Endodermal cell (in vitro differentiated cells): ENCODE measurements at regions not wholly inside any gene's neighbourhood (a gene's known extent, or its start where the extent isn't known, plus 50 kb on each side); places are given as distances from the start of the nearest gene placed in this dataset.

Experiments
- DNase-seq: peaks from one replicate; pipeline ENCODE4 v3.0.0-alpha.2; 2017
- H3K27ac ChIP-seq: 2 replicates; pipeline ENCODE4 v1.5.1; 2013; ENCODE audit warnings: mild to moderate bottlenecking, low read depth, low read length, moderate library complexity
- H3K27me3 ChIP-seq: 2 replicates; pipeline ENCODE4 v1.6.1; 2013; ENCODE audit warnings: mild to moderate bottlenecking, low read length, moderate library complexity; ENCODE audit not compliant: insufficient read depth, control insufficient read depth, poor library complexity, severe bottlenecking
- H3K36me3 ChIP-seq: 2 replicates; pipeline ENCODE4 v1.7.0; 2013; ENCODE audit warnings: mild to moderate bottlenecking, low read length, moderate library complexity; ENCODE audit not compliant: control insufficient read depth, insufficient read depth
- H3K4me1 ChIP-seq: one replicate; pipeline ENCODE4 v1.7.0; 2013; ENCODE audit warnings: low read length; ENCODE audit not compliant: control insufficient read depth, insufficient read depth
- H3K4me3 ChIP-seq: 2 replicates; pipeline ENCODE4 v1.5.1; 2013; ENCODE audit warnings: mild to moderate bottlenecking, low read length, moderate library complexity
- H3K9ac ChIP-seq: 2 replicates; pipeline ENCODE4 v1.6.1; 2013; ENCODE audit warnings: mild to moderate bottlenecking, low read length, moderate library complexity; ENCODE audit not compliant: poor library complexity, severe bottlenecking; ENCODE audit errors: extremely low read depth
- H3K9me3 ChIP-seq: 2 replicates; pipeline ENCODE4 v1.6.1; 2013; ENCODE audit warnings: mild to moderate bottlenecking, low read length, moderate library complexity; ENCODE audit not compliant: control insufficient read depth
- H3K27ac Mint-ChIP-seq: 2 replicates; pipeline ENCODE4 v1.8.0; 2020; ENCODE audit warnings: mixed read lengths
- H3K27me3 Mint-ChIP-seq: 2 replicates; pipeline ENCODE4 v1.8.0; 2021; ENCODE audit warnings: mild to moderate bottlenecking, mixed read lengths; ENCODE audit not compliant: insufficient read depth
- H3K36me3 Mint-ChIP-seq: 2 replicates; pipeline ENCODE4 v1.8.0; 2020; ENCODE audit warnings: low read depth, mixed read lengths
- H3K4me1 Mint-ChIP-seq: 2 replicates; pipeline ENCODE4 v1.8.0; 2020; ENCODE audit warnings: mixed read lengths
- H3K4me3 Mint-ChIP-seq: 2 replicates; pipeline ENCODE4 v1.8.0; 2020; ENCODE audit warnings: mild to moderate bottlenecking, moderate library complexity, mixed read lengths
- H3K9me3 Mint-ChIP-seq: 2 replicates; pipeline ENCODE4 v1.8.0; 2020; ENCODE audit warnings: mild to moderate bottlenecking, mixed read lengths
- WGBS, 2 experiments: methylation state at CpG; one replicate each; pipeline versions ENCODE4 v1.1.5 to v1.1.7; 2013; ENCODE audit warnings: missing lambda C conversion rate in 2 of 2, mixed read lengths in 1 of 2; ENCODE audit not compliant: insufficient coverage in 1 of 2, insufficient read length in 1 of 2; 5-methylcytosine and 5-hydroxymethylcytosine counted together
- TF ChIP-seq, protein P1 (sequence below): fragments of 200-600 bp; sonication (generic); conservative IDR thresholded peaks from 2 replicates; pipeline ENCODE4 v1.5.0; 2021; ENCODE audit warnings: antibody characterized with exemption, mild to moderate bottlenecking

- 86 to 100% methylated on average over 1 to 2 of the region's 2 CpGs for WGBS, 2 experiments
- no peak for DNase-seq
- H3K4me1 ChIP-seq = no peaks in the 10 kb centered on the region
- H3K4me3 Mint-ChIP-seq = no peak overlapping the region
- peaks cover 39% of the 10 kb centered on the region for H3K9me3 Mint-ChIP-seq
- TF ChIP-seq, protein P1, sequence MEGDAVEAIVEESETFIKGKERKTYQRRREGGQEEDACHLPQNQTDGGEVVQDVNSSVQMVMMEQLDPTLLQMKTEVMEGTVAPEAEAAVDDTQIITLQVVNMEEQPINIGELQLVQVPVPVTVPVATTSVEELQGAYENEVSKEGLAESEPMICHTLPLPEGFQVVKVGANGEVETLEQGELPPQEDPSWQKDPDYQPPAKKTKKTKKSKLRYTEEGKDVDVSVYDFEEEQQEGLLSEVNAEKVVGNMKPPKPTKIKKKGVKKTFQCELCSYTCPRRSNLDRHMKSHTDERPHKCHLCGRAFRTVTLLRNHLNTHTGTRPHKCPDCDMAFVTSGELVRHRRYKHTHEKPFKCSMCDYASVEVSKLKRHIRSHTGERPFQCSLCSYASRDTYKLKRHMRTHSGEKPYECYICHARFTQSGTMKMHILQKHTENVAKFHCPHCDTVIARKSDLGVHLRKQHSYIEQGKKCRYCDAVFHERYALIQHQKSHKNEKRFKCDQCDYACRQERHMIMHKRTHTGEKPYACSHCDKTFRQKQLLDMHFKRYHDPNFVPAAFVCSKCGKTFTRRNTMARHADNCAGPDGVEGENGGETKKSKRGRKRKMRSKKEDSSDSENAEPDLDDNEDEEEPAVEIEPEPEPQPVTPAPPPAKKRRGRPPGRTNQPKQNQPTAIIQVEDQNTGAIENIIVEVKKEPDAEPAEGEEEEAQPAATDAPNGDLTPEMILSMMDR = no peak
- peaks cover 19% of the 10 kb centered on the region for H3K27me3 ChIP-seq
- H3K9me3 ChIP-seq = peaks cover 42% of the 10 kb centered on the region
- no peaks in the 10 kb centered on the region for H3K4me1 Mint-ChIP-seq
- H3K27ac ChIP-seq = no peak overlapping the region
- no peak overlapping the region for H3K27ac Mint-ChIP-seq
- H3K4me3 ChIP-seq = no peak overlapping the region
- no peak overlapping the region for H3K9ac ChIP-seq
- no peaks in the 10 kb centered on the region for H3K36me3 Mint-ChIP-seq
- H3K27me3 Mint-ChIP-seq = peaks cover 30% of the 10 kb centered on the region
- no peaks in the 10 kb centered on the region for H3K36me3 ChIP-seq
These were observed 67.9 kb downstream of the CLRN3 start for GRCh38 chr10:127824826-127825225.

DNA sequence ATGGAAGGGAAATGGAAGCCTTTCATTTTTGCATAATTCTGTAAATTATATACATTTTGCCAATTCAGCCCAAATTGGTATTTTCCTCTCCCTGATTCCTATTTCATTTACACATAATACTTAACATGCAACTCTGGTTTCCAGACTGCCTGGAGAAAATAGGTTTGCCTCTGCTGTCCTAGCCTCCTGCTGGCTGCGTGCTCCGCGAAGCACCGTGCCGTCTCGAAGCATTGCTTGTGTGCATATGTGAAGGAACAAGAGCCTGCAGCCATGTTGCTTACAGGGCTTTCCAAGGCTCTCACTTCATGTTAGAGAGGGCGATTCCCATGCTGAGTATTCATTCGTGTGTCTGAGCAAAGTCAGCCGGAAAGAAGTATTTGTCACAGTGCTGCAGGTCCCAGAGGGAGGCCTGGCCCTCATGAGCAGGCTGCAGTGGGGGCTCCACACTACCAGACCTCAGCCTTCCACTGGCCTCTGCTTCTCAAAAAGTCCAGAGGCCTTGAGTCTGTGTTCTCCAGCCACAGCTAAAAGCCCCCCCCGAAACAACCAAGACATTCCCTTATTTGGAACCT lies 66.5 kb downstream of the CLRN3 start:
- Mint-ChIP-seq H3K4me3 (no peak overlapping the region), H3K36me3 (no peaks in the 10 kb centered on the region), H3K27me3 (peaks cover 28% of the 10 kb centered on the region), H3K27ac (no peak overlapping the region), H3K9me3 (peaks cover 32% of the 10 kb centered on the region), H3K4me1 (no peaks in the 10 kb centered on the region)
- peak; percentile 42 for DNase-seq
- Histone ChIP-seq H3K27me3 (peaks cover 8% of the 10 kb centered on the region), H3K9ac (no peak overlapping the region), H3K36me3 (no peaks in the 10 kb centered on the region), H3K9me3 (peaks cover 29% of the 10 kb centered on the region), H3K4me1 (no peaks in the 10 kb centered on the region), H3K4me3 (no peak overlapping the region), H3K27ac (peak overlapping the region; percentile 45)
- 89 to 99% methylated on average over 7 to 10 of the region's 10 CpGs for WGBS, 2 experiments
- TF ChIP-seq, protein P1 = no peak

GRCh38 chr10:127827354-127828140 lies 65.2 kb downstream of the CLRN3 start:
- H3K27me3 ChIP-seq = peaks cover 7% of the 10 kb centered on the region
- 68 to 78% methylated on average over 4 to 6 of the region's 6 CpGs for WGBS, 2 experiments
- H3K9me3 ChIP-seq = peaks cover 20% of the 10 kb centered on the region
- no peak overlapping the region for H3K27ac ChIP-seq
- H3K9me3 Mint-ChIP-seq = peaks cover 24% of the 10 kb centered on the region
- TF ChIP-seq, protein P1 = no peak
- H3K4me1 ChIP-seq = no peaks in the 10 kb centered on the region
- no peak overlapping the region for H3K4me3 ChIP-seq
- H3K27ac Mint-ChIP-seq = no peak overlapping the region
- H3K27me3 Mint-ChIP-seq = peaks cover 32% of the 10 kb centered on the region
- DNase-seq = peak; percentile 36
- H3K9ac ChIP-seq = no peak overlapping the region
- no peaks in the 10 kb centered on the region for H3K36me3 ChIP-seq
- H3K4me3 Mint-ChIP-seq = no peak overlapping the region
- H3K36me3 Mint-ChIP-seq = no peaks in the 10 kb centered on the region
- no peaks in the 10 kb centered on the region for H3K4me1 Mint-ChIP-seq
